GM12874 (cell line): ENCODE measurements at regions not wholly inside any gene's neighbourhood (a gene's known extent, or its start where the extent isn't known, plus 50 kb on each side); places are given as distances from the start of the nearest gene placed in this dataset.

Source experiments
- CTCF ChIP-seq: IDR thresholded peaks from 2 replicates; pipeline ENCODE4 v1.5.1; 2011; ENCODE audit warnings: low read depth, mild to moderate bottlenecking, control low read depth, low read length, moderate library complexity; ENCODE audit not compliant: insufficient read depth

- TF ChIP-seq CTCF: no peak
These were observed 599.6 kb upstream of the GRAMD2B start for GRCh38 chr5:125823572-125823971.

GRCh38 chr5:125826214-125826613 lies 597.0 kb upstream of the GRAMD2B start:
- TF ChIP-seq CTCF: no peak

- no peak for TF ChIP-seq CTCF
These were observed 593.9 kb upstream of the GRAMD2B start for GRCh38 chr5:125829349-125829748.

- TF ChIP-seq CTCF: no peak
These were observed 589.8 kb upstream of the GRAMD2B start for GRCh38 chr5:125833398-125833797.

- TF ChIP-seq CTCF: no peak
These were observed 588.6 kb upstream of the GRAMD2B start for GRCh38 chr5:125834438-125835115.

- TF ChIP-seq CTCF: peak; percentile 64
These were observed 587.7 kb upstream of the GRAMD2B start for GRCh38 chr5:125835293-125836172.

- TF ChIP-seq CTCF: no peak
These were observed 587.0 kb upstream of the GRAMD2B start for GRCh38 chr5:125836256-125836655.
